K562 (cell line): ENCODE measurements at regions not wholly inside any gene's neighbourhood (a gene's known extent, or its start where the extent isn't known, plus 50 kb on each side); places are given as distances from the start of the nearest gene placed in this dataset.

ENCODE experiments used
- ATAC-seq: fragments of 200-7000 bp; cut with Tn5 transposase; 3 replicates; pipeline ENCODE4 v1.9.1; 2020; ENCODE audit warnings: moderate library complexity
- BruUV-seq: library from RNA; stranded (reverse); fragments of 400-500 nt; replicated peaks from 2 replicates; lab custom pipeline; 2021; lab: Mats Ljungman, UMichigan
- CTCF ChIA-PET: fragments of 300-600 bp; formaldehyde crosslinking; extraction: SDS; loops from one replicate; lab custom pipeline; 2021; ENCODE audit warnings: low intra/inter-chr PET ratio; lab: Yijun Ruan, JAX
- POLR2A ChIA-PET: fragments of 300-600, 350-650 bp; sonication (Branson Sonifier 250); formaldehyde crosslinking; extraction: SDS; loops from one replicate; lab custom pipeline; 2021; ENCODE audit warnings: antibody characterized with exemption, inconsistent platforms; lab: Yijun Ruan, JAX
- DNase-seq, 4 experiments: peaks; one replicate each; pipeline versions ENCODE4 v3.0.0 to v3.0.0-alpha.2; 2011 to 2018; ENCODE audit warnings: low spot score in 3 of 4, mixed read lengths in 3 of 4; ENCODE audit errors: extremely low read depth in 1 of 4
- FAIRE-seq: peaks from 2 replicates; lab custom pipeline; 2011; peaks lifted over from hg19 to GRCh38; lab: Jason Lieb, UNC
- H2AFZ ChIP-seq: 2 replicates; pipeline ENCODE4 v1.6.0; 2011; ENCODE audit warnings: low read depth, low read length, control low read depth, inconsistent platforms
- H3K27ac ChIP-seq: fragments of 200-600 bp; 3 replicates; pipeline ENCODE4 v1.8.0; 2011; ENCODE audit warnings: low read depth, mild to moderate bottlenecking, control low read depth, inconsistent platforms, low read length, moderate library complexity, mixed read lengths; ENCODE audit errors: extremely low read depth
- H3K27me3 ChIP-seq, 2 experiments: fragments of 300-600 bp in 1 of 2; 2 replicates in 1 of 2; 3 replicates in 1 of 2; pipeline versions ENCODE4 v1.6.0 to v1.8.0; 2011; ENCODE audit warnings: inconsistent platforms in 2 of 2, low read length in 2 of 2, mild to moderate bottlenecking in 1 of 2, mixed read lengths in 1 of 2, moderate library complexity in 1 of 2; ENCODE audit not compliant: control insufficient read depth in 2 of 2, insufficient read depth in 2 of 2
- H3K36me3 ChIP-seq: fragments of 300-600 bp; 3 replicates; pipeline ENCODE4 v1.8.0; 2011; ENCODE audit warnings: mild to moderate bottlenecking, low read length, inconsistent platforms; ENCODE audit not compliant: control insufficient read depth, insufficient read depth
- H3K4me1 ChIP-seq, 2 experiments: fragments of 200-600 bp in 1 of 2; replicated peaks in 1 of 2; 2 replicates in 1 of 2; 3 replicates in 1 of 2; pipeline versions ENCODE4 v1.5.1 to v1.8.0; 2011; ENCODE audit warnings: inconsistent platforms in 2 of 2, low read length in 2 of 2, mild to moderate bottlenecking in 1 of 2, mixed read lengths in 1 of 2, moderate library complexity in 1 of 2; ENCODE audit not compliant: control insufficient read depth in 2 of 2, insufficient read depth in 2 of 2
- H3K4me2 ChIP-seq: 2 replicates; pipeline ENCODE4 v1.6.1; 2011; ENCODE audit warnings: low read length, control low read depth, inconsistent platforms, mixed read lengths; ENCODE audit not compliant: insufficient read depth
- H3K4me3 ChIP-seq: fragments of 200-600 bp; sonication (generic), shearing (Covaris generic); 2 replicates; pipeline ENCODE4 v1.5.1; 2016; ENCODE audit warnings: control low read depth, inconsistent platforms
- H3K79me2 ChIP-seq: fragments of 200-600 bp; 3 replicates; pipeline ENCODE4 v1.8.0; 2011; ENCODE audit warnings: low read length, inconsistent platforms; ENCODE audit not compliant: control insufficient read depth, insufficient read depth
- H3K9ac ChIP-seq, 2 experiments: 2 replicates each; pipeline versions ENCODE4 v1.6.0 to v1.6.1; 2011; ENCODE audit warnings: low read depth in 2 of 2, low read length in 2 of 2, control low read depth in 1 of 2, inconsistent platforms in 1 of 2, mild to moderate bottlenecking in 1 of 2, mixed read lengths in 1 of 2; ENCODE audit not compliant: insufficient read depth in 1 of 2
- H3K9me1 ChIP-seq: one replicate; pipeline ENCODE4 v1.6.0; 2011; ENCODE audit warnings: inconsistent platforms, mild to moderate bottlenecking, low read length, moderate library complexity; ENCODE audit not compliant: control insufficient read depth, insufficient read depth
- H3K9me3 ChIP-seq: replicated peaks from 2 replicates; pipeline ENCODE4 v1.5.1; 2011; ENCODE audit warnings: low read depth, low read length, inconsistent platforms; ENCODE audit not compliant: control insufficient read depth, insufficient read depth
- H4K20me1 ChIP-seq: replicated peaks from 2 replicates; pipeline ENCODE4 v1.6.1; 2011; ENCODE audit warnings: low read length, inconsistent platforms, mixed read lengths; ENCODE audit not compliant: control insufficient read depth, insufficient read depth
- EHMT2 ChIP-seq: fragments of 450-650 bp; IDR thresholded peaks from 2 replicates; pipeline ENCODE4 v1.6.1; 2018; ENCODE audit warnings: antibody characterized with exemption
- ETV5 ChIP-seq: sonication (generic); formaldehyde crosslinking; IDR thresholded peaks from 2 replicates; pipeline ENCODE4 v1.4.0; 2020; ENCODE audit warnings: low read depth, mild to moderate bottlenecking, missing genetic modification reagents
- GABPA ChIP-seq: fragments of 200-800 bp; sonication (Bioruptor generic); conservative IDR thresholded peaks from 2 replicates; pipeline ENCODE4 v1.6.1; 2016; ENCODE audit warnings: low read depth, missing genetic modification characterization, missing compliant biosample characterization
- GTF2A2 ChIP-seq: IDR thresholded peaks from 2 replicates; pipeline ENCODE4 v1.6.1; 2016; ENCODE audit warnings: mild to moderate bottlenecking, missing genetic modification characterization, missing compliant biosample characterization
- KLF16 ChIP-seq: IDR thresholded peaks from 2 replicates; pipeline ENCODE4 v1.6.1; 2016; ENCODE audit warnings: antibody characterized with exemption
- NR2C2 ChIP-seq, 2 experiments: fragments of 200-800 bp in 1 of 2; sonication (Bioruptor generic) in 1 of 2; sonication (generic) in 1 of 2; formaldehyde crosslinking in 1 of 2; IDR thresholded peaks; 2 replicates each; pipeline versions ENCODE4 v1.6.1 to v1.8.0; 2016 to 2022; ENCODE audit warnings: mild to moderate bottlenecking in 1 of 2, missing compliant biosample characterization in 1 of 2, missing genetic modification characterization in 1 of 2, missing genetic modification reagents in 1 of 2
- NR4A1 ChIP-seq, 2 experiments: fragments of 250-450 bp in 1 of 2; fragments of 450-650 bp in 1 of 2; sonication (Bioruptor Pico) in 1 of 2; IDR thresholded peaks; 2 replicates each; pipeline versions ENCODE4 v1.4.0 to v1.6.1; 2016 to 2020; ENCODE audit warnings: mild to moderate bottlenecking in 2 of 2, missing compliant biosample characterization in 1 of 2, missing genetic modification characterization in 1 of 2, moderate library complexity in 1 of 2
- POLR2B ChIP-seq: fragments of 450-650 bp; IDR thresholded peaks from 2 replicates; pipeline ENCODE4 v1.6.1; 2018; ENCODE audit warnings: low read depth; ENCODE audit not compliant: partially characterized antibody
- PYGO2 ChIP-seq: fragments of 450-650 bp; IDR thresholded peaks from 2 replicates; pipeline ENCODE4 v1.6.1; 2016; ENCODE audit warnings: mild to moderate bottlenecking, missing genetic modification characterization, moderate library complexity, missing compliant biosample characterization
- RFX5 ChIP-seq: IDR thresholded peaks from 2 replicates; pipeline ENCODE4 v1.6.1; 2011; ENCODE audit warnings: low read depth, mild to moderate bottlenecking, improper control_type of control experiment, low read length
- TCF3 ChIP-seq: sonication (generic); formaldehyde crosslinking; IDR thresholded peaks from 2 replicates; pipeline ENCODE4 v1.4.0; 2020; ENCODE audit warnings: mild to moderate bottlenecking, missing genetic modification reagents
- ZKSCAN3 ChIP-seq: fragments of 250-450 bp; sonication (Bioruptor Pico); IDR thresholded peaks from 2 replicates; pipeline ENCODE4 v1.4.0; 2020
- ZNF695 ChIP-seq: fragments of 450-650 bp; formaldehyde crosslinking; IDR thresholded peaks from 2 replicates; pipeline ENCODE4 v1.4.0; 2020; ENCODE audit warnings: mild to moderate bottlenecking, moderate library complexity
- WGBS: fragments of 100-300 bp; shearing (Covaris generic); methylation state at CpG from one replicate; pipeline ENCODE4 v1.1.6; 2016; ENCODE audit warnings: low coverage, mixed read lengths; ENCODE audit not compliant: insufficient coverage; ENCODE audit errors: missing lambda C conversion rate; 5-methylcytosine and 5-hydroxymethylcytosine counted together
- in situ Hi-C: fragments of 300-500 bp; cut with MboI; formaldehyde crosslinking; loops from 4 replicates; pipeline ENCODE4 v1.15.0; 2018; ENCODE audit warnings: inconsistent platforms, mixed read lengths
- intact Hi-C: fragments of 100-400 bp; cut with micrococcal nuclease; formaldehyde crosslinking; loops from 2 replicates; pipeline ENCODE4 v1.14.2; 2022
- TF ChIP-seq, protein P1 (sequence below): sonication (generic); formaldehyde crosslinking; IDR thresholded peaks from 2 replicates; pipeline ENCODE4 v1.8.0; 2022; ENCODE audit warnings: mild to moderate bottlenecking, missing genetic modification reagents
- TF ChIP-seq, protein P2 (sequence below): sonication (generic); formaldehyde crosslinking; IDR thresholded peaks from 2 replicates; pipeline ENCODE4 v1.4.0; 2020; ENCODE audit warnings: mild to moderate bottlenecking, missing genetic modification reagents

DNA sequence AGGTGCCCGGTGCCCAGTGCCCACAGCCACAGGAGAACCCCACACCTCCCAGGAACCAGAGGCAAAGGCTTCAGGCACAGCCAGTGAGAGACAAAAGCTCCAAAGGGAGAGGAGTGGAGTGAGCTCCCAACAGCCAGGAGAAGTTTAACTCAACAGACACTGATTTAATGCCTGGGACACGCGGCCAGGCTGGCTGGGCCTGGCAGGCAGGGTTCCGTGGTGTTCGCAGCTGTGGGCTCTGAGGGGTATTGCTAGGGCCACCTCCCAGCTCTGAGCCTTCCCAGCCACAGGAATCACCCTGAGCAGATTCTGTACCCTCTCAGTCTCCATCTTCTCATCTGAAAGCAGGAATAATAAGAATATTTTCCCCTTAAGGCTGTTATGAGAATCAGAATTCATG, 222.5 kb downstream of the NPHP4 start:
- Histone ChIP-seq H3K79me2 (no peaks in the 10 kb centered on the region), H3K9ac (no peak overlapping the region), H3K36me3 (no peaks in the 10 kb centered on the region), H2AFZ (no peak overlapping the region), H4K20me1 (no peaks in the 10 kb centered on the region; the same call in 1 of the 2 replicates), H3K9me3 (no peaks in the 10 kb centered on the region), H3K4me2 (no peak overlapping the region), H3K4me1 (no peaks in the 10 kb centered on the region), H3K4me3 (no peak overlapping the region), H3K27me3 (peaks cover 30 to 80% of the 10 kb centered on the region in 2 experiments), H3K9me1 (no peaks in the 10 kb centered on the region), H3K27ac (no peak overlapping the region)
- ATAC-seq (no peak), FAIRE-seq (no peak), DNase-seq (no peak)
- intact Hi-C loops: no loop called here
- in situ Hi-C loops: no loop called here
- ChIA-PET POLR2A (interaction anchor here (0.6 to 0.7 kb wide), 3 partner anchors 27 to 72 kb away, joined by 3 to 7 read pairs (median 3); no protein-coding TSS in a partner anchor), CTCF (no interaction called here)
- BruUV-seq: no TSS peak
- WGBS: 0% methylated on average over 5 of the region's 5 CpGs
- TF ChIP-seq GTF2A2 (tag) (no peak), POLR2B (no peak), ZKSCAN3 (CRISPR knock-in tag) (no peak), PYGO2 (tag) (no peak), KLF16 (no peak), ETV5 (CRISPR knock-in tag) (no peak), TCF3 (CRISPR knock-in tag) (no peak), RFX5 (no peak), ZNF695 (CRISPR knock-in tag) (no peak), GABPA (tag) (no peak), EHMT2 (no peak), NR4A1 (CRISPR knock-in tag; IDR thresholded peaks at IDR 0.05) (no peak), NR4A1 (tag; IDR thresholded peaks at IDR 0.05) (no peak), NR2C2 (CRISPR knock-in tag; IDR thresholded peaks at IDR 0.05) (no peak), NR2C2 (tag; IDR thresholded peaks at IDR 0.05) (no peak)
- TF ChIP-seq, protein P1, sequence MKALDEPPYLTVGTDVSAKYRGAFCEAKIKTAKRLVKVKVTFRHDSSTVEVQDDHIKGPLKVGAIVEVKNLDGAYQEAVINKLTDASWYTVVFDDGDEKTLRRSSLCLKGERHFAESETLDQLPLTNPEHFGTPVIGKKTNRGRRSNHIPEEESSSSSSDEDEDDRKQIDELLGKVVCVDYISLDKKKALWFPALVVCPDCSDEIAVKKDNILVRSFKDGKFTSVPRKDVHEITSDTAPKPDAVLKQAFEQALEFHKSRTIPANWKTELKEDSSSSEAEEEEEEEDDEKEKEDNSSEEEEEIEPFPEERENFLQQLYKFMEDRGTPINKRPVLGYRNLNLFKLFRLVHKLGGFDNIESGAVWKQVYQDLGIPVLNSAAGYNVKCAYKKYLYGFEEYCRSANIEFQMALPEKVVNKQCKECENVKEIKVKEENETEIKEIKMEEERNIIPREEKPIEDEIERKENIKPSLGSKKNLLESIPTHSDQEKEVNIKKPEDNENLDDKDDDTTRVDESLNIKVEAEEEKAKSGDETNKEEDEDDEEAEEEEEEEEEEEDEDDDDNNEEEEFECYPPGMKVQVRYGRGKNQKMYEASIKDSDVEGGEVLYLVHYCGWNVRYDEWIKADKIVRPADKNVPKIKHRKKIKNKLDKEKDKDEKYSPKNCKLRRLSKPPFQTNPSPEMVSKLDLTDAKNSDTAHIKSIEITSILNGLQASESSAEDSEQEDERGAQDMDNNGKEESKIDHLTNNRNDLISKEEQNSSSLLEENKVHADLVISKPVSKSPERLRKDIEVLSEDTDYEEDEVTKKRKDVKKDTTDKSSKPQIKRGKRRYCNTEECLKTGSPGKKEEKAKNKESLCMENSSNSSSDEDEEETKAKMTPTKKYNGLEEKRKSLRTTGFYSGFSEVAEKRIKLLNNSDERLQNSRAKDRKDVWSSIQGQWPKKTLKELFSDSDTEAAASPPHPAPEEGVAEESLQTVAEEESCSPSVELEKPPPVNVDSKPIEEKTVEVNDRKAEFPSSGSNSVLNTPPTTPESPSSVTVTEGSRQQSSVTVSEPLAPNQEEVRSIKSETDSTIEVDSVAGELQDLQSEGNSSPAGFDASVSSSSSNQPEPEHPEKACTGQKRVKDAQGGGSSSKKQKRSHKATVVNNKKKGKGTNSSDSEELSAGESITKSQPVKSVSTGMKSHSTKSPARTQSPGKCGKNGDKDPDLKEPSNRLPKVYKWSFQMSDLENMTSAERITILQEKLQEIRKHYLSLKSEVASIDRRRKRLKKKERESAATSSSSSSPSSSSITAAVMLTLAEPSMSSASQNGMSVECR (CRISPR knock-in tag): no peak
- TF ChIP-seq, protein P2, sequence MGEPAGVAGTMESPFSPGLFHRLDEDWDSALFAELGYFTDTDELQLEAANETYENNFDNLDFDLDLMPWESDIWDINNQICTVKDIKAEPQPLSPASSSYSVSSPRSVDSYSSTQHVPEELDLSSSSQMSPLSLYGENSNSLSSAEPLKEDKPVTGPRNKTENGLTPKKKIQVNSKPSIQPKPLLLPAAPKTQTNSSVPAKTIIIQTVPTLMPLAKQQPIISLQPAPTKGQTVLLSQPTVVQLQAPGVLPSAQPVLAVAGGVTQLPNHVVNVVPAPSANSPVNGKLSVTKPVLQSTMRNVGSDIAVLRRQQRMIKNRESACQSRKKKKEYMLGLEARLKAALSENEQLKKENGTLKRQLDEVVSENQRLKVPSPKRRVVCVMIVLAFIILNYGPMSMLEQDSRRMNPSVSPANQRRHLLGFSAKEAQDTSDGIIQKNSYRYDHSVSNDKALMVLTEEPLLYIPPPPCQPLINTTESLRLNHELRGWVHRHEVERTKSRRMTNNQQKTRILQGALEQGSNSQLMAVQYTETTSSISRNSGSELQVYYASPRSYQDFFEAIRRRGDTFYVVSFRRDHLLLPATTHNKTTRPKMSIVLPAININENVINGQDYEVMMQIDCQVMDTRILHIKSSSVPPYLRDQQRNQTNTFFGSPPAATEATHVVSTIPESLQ (CRISPR knock-in tag): no peak
